A673 (cell line): ENCODE measurements at regions not wholly inside any gene's neighbourhood (a gene's known extent, or its start where the extent isn't known, plus 50 kb on each side); places are given as distances from the start of the nearest gene placed in this dataset.

Experiments
- CTCF ChIP-seq: fragments of 300-800, 200-600 bp; sonication (generic); conservative IDR thresholded peaks from 2 replicates; pipeline ENCODE4 v1.5.1; 2017; ENCODE audit warnings: low read depth, mild to moderate bottlenecking, antibody characterized with exemption, low read length, moderate library complexity, mixed read lengths
- EZH2 ChIP-seq: fragments of 200-600 bp; sonication (generic); IDR thresholded peaks from 2 replicates; pipeline ENCODE4 v1.6.1; 2017; ENCODE audit warnings: borderline replicate concordance, low read depth, mild to moderate bottlenecking, mixed read lengths, antibody characterized with exemption, low read length; ENCODE audit not compliant: poor library complexity, severe bottlenecking

- TF ChIP-seq EZH2 (no peak), CTCF (no peak)
Observed at GRCh38 chr18:6504605-6505497, 90.1 kb upstream of the L3MBTL4 start.
